GM18870 (cell line): ENCODE measurements at regions not wholly inside any gene's neighbourhood (a gene's known extent, or its start where the extent isn't known, plus 50 kb on each side); places are given as distances from the start of the nearest gene placed in this dataset.

Experiments used
- ATAC-seq: cut with Tn5 transposase; IDR thresholded peaks from one replicate; pipeline ENCODE4 v1.9.1; 2021; ENCODE audit warnings: moderate library complexity; ENCODE audit not compliant: unreplicated experiment

- ATAC-seq = no peak
These were observed 207.5 kb upstream of the ADAMTS9 start for GRCh38 chr3:64895106-64895990.

GRCh38 chr3:64894006-64894405 lies 206.2 kb upstream of the ADAMTS9 start:
- no peak for ATAC-seq

GRCh38 chr3:64892671-64893309 lies 205.0 kb upstream of the ADAMTS9 start:
- no peak for ATAC-seq

- no peak for ATAC-seq
These were observed 203.2 kb upstream of the ADAMTS9 start for GRCh38 chr3:64891021-64891420.

- ATAC-seq = no peak
These were observed 202.7 kb upstream of the ADAMTS9 start for GRCh38 chr3:64890466-64890865.

GRCh38 chr3:64890006-64890405 lies 202.2 kb upstream of the ADAMTS9 start:
- no peak for ATAC-seq

GRCh38 chr3:64888840-64889392 lies 201.1 kb upstream of the ADAMTS9 start:
- ATAC-seq = no peak

- no peak for ATAC-seq
These were observed 200.4 kb upstream of the ADAMTS9 start for GRCh38 chr3:64888165-64888564.

- no peak for ATAC-seq
These were observed 197.3 kb upstream of the ADAMTS9 start for GRCh38 chr3:64885055-64885454.

- no peak for ATAC-seq
These were observed 196.7 kb upstream of the ADAMTS9 start for GRCh38 chr3:64884536-64884935.

GRCh38 chr3:64880916-64881315 lies 193.1 kb upstream of the ADAMTS9 start:
- ATAC-seq = no peak

- ATAC-seq = no peak
These were observed 190.6 kb upstream of the ADAMTS9 start for GRCh38 chr3:64878362-64878761.

GRCh38 chr3:64873400-64873799 lies 185.6 kb upstream of the ADAMTS9 start:
- no peak for ATAC-seq

GRCh38 chr3:64872345-64872744 lies 184.5 kb upstream of the ADAMTS9 start:
- no peak for ATAC-seq

GRCh38 chr3:64871834-64872249 lies 184.0 kb upstream of the ADAMTS9 start:
- ATAC-seq = no peak

- no peak for ATAC-seq
These were observed 183.3 kb upstream of the ADAMTS9 start for GRCh38 chr3:64870876-64871646.

GRCh38 chr3:64867224-64867623 lies 179.4 kb upstream of the ADAMTS9 start:
- ATAC-seq = no peak

- ATAC-seq = no peak
These were observed 178.2 kb upstream of the ADAMTS9 start for GRCh38 chr3:64865839-64866570.

- ATAC-seq = no peak
These were observed 175.7 kb upstream of the ADAMTS9 start for GRCh38 chr3:64863226-64864212.
